Astrocyte (in vitro differentiated cells and primary cell): ENCODE measurements at regions not wholly inside any gene's neighbourhood (a gene's known extent, or its start where the extent isn't known, plus 50 kb on each side); places are given as distances from the start of the nearest gene placed in this dataset.

Experiments used
- CTCF ChIP-seq: IDR thresholded peaks from 2 replicates; pipeline ENCODE4 v1.5.1; 2011; ENCODE audit warnings: low read depth, mild to moderate bottlenecking, inconsistent platforms, low read length, moderate library complexity; ENCODE audit not compliant: insufficient read depth
- EZH2 ChIP-seq: IDR thresholded peaks from 2 replicates; pipeline ENCODE4 v1.6.1; 2012; ENCODE audit warnings: mild to moderate bottlenecking, low read length, inconsistent platforms; ENCODE audit not compliant: insufficient read depth

GRCh38 chr18:60232541-60232940 lies 140.0 kb downstream of the MC4R start:
- TF ChIP-seq CTCF (no peak), EZH2 (no peak)
